Muscle layer of duodenum (tissue), 2 donors: ENCODE measurements at regions not wholly inside any gene's neighbourhood (a gene's known extent, or its start where the extent isn't known, plus 50 kb on each side); places are given as distances from the start of the nearest gene placed in this dataset.

Source experiments
- H3K27ac ChIP-seq: one replicate; pipeline ENCODE4 v1.7.0; 2013; ENCODE audit warnings: mild to moderate bottlenecking, low read length
- H3K27me3 ChIP-seq: one replicate; pipeline ENCODE4 v1.7.0; 2013; ENCODE audit warnings: low read depth, mild to moderate bottlenecking, control low read depth, low read length
- H3K36me3 ChIP-seq, 2 donors: one replicate each; pipeline ENCODE4 v1.7.0; 2013; ENCODE audit warnings: low read length in 2 of 2, control low read depth in 1 of 2, mild to moderate bottlenecking in 1 of 2; ENCODE audit not compliant: insufficient read depth in 2 of 2, control insufficient read depth in 1 of 2
- H3K4me1 ChIP-seq, 2 donors: one replicate each; pipeline ENCODE4 v1.7.0; 2013; ENCODE audit warnings: low read length in 2 of 2, mild to moderate bottlenecking in 2 of 2, control low read depth in 1 of 2, moderate library complexity in 1 of 2; ENCODE audit not compliant: insufficient read depth in 2 of 2, control insufficient read depth in 1 of 2
- H3K4me3 ChIP-seq, 2 donors: one replicate each; pipeline ENCODE4 v1.7.0; 2013; ENCODE audit warnings: low read length in 2 of 2, low read depth in 1 of 2, mild to moderate bottlenecking in 1 of 2
- H3K9me3 ChIP-seq, 2 donors: one replicate each; pipeline ENCODE4 v1.7.0; 2013; ENCODE audit warnings: low read length in 2 of 2, control low read depth in 1 of 2, mild to moderate bottlenecking in 1 of 2; ENCODE audit not compliant: control insufficient read depth in 1 of 2
- donor health status: healthy.

GRCh38 chr13:47249266-47249665, 352.4 kb upstream of the HTR2A start:
- H3K9me3 ChIP-seq, result no peaks in the 10 kb centered on the region
- H3K4me3 ChIP-seq, result no peak overlapping the region
- no peaks in the 10 kb centered on the region for H3K4me1 ChIP-seq
- no peaks in the 10 kb centered on the region for H3K36me3 ChIP-seq
- H3K27me3 ChIP-seq, result no peaks in the 10 kb centered on the region
- no peak overlapping the region for H3K27ac ChIP-seq

- no peak overlapping the region for H3K4me3 ChIP-seq
- H3K36me3 ChIP-seq, result no peaks in the 10 kb centered on the region
- no peaks in the 10 kb centered on the region for H3K9me3 ChIP-seq
- H3K27ac ChIP-seq, result no peak overlapping the region
- H3K4me1 ChIP-seq, result no peaks in the 10 kb centered on the region
- no peaks in the 10 kb centered on the region for H3K27me3 ChIP-seq
Observed at GRCh38 chr13:47241446-47241845, 344.6 kb upstream of the HTR2A start.

GRCh38 chr13:47239025-47239424, 342.2 kb upstream of the HTR2A start:
- Histone ChIP-seq H3K4me3 (no peak overlapping the region), H3K36me3 (no peaks in the 10 kb centered on the region), H3K4me1 (no peaks in the 10 kb centered on the region)

GRCh38 chr13:47237571-47237970, 340.7 kb upstream of the HTR2A start:
- Histone ChIP-seq H3K9me3 (no peaks in the 10 kb centered on the region), H3K4me1 (no peaks in the 10 kb centered on the region), H3K4me3 (no peak overlapping the region), H3K36me3 (no peaks in the 10 kb centered on the region), H3K27me3 (no peaks in the 10 kb centered on the region), H3K27ac (no peak overlapping the region)

More at GRCh38 chr13:47239025-47239424, 342.2 kb upstream of the HTR2A start:
- Histone ChIP-seq H3K27ac (no peak overlapping the region), H3K27me3 (no peaks in the 10 kb centered on the region), H3K9me3 (no peaks in the 10 kb centered on the region)

- Histone ChIP-seq H3K4me1 (no peaks in the 10 kb centered on the region), H3K27ac (no peak overlapping the region), H3K27me3 (no peaks in the 10 kb centered on the region), H3K4me3 (no peak overlapping the region), H3K36me3 (no peaks in the 10 kb centered on the region), H3K9me3 (peaks cover 5 to 6% of the 10 kb centered on the region in 2 donors)
Observed at GRCh38 chr13:47233734-47234133, 336.9 kb upstream of the HTR2A start.

- no peak overlapping the region for H3K4me3 ChIP-seq
- H3K27me3 ChIP-seq, result no peaks in the 10 kb centered on the region
- peaks cover 5 to 6% of the 10 kb centered on the region in 2 donors for H3K9me3 ChIP-seq
- no peaks in the 10 kb centered on the region for H3K4me1 ChIP-seq
- H3K36me3 ChIP-seq, result no peaks in the 10 kb centered on the region
- H3K27ac ChIP-seq, result no peak overlapping the region
Observed at GRCh38 chr13:47232516-47232915, 335.7 kb upstream of the HTR2A start.

- Histone ChIP-seq H3K4me1 (no peaks in the 10 kb centered on the region), H3K9me3 (peaks cover 5 to 6% of the 10 kb centered on the region in 2 donors), H3K27me3 (no peaks in the 10 kb centered on the region), H3K27ac (no peak overlapping the region), H3K36me3 (no peaks in the 10 kb centered on the region), H3K4me3 (no peak overlapping the region)
Observed at GRCh38 chr13:47230155-47230554, 333.3 kb upstream of the HTR2A start.

GRCh38 chr13:47226516-47226915, 329.7 kb upstream of the HTR2A start:
- Histone ChIP-seq H3K36me3 (no peaks in the 10 kb centered on the region), H3K9me3 (peaks cover 5 to 6% of the 10 kb centered on the region in 2 donors), H3K4me1 (no peaks in the 10 kb centered on the region), H3K4me3 (no peak overlapping the region), H3K27me3 (no peaks in the 10 kb centered on the region), H3K27ac (no peak overlapping the region)

- Histone ChIP-seq H3K36me3 (no peaks in the 10 kb centered on the region), H3K4me3 (no peak overlapping the region), H3K9me3 (no peaks in the 10 kb centered on the region), H3K27ac (no peak overlapping the region), H3K27me3 (no peaks in the 10 kb centered on the region), H3K4me1 (no peaks in the 10 kb centered on the region)
Observed at GRCh38 chr13:47220453-47221140, 323.7 kb upstream of the HTR2A start.

- H3K4me3 ChIP-seq, result no peak overlapping the region
- H3K4me1 ChIP-seq, result no peaks in the 10 kb centered on the region
- H3K9me3 ChIP-seq, result no peaks in the 10 kb centered on the region
- no peak overlapping the region for H3K27ac ChIP-seq
- no peaks in the 10 kb centered on the region for H3K36me3 ChIP-seq
- no peaks in the 10 kb centered on the region for H3K27me3 ChIP-seq
Observed at GRCh38 chr13:47218611-47219010, 321.8 kb upstream of the HTR2A start.

GRCh38 chr13:47216176-47216822, 319.4 kb upstream of the HTR2A start:
- H3K36me3 ChIP-seq, result no peaks in the 10 kb centered on the region
- no peak overlapping the region for H3K4me3 ChIP-seq
- H3K27me3 ChIP-seq, result no peaks in the 10 kb centered on the region
- H3K27ac ChIP-seq, result no peak overlapping the region
- no peaks in the 10 kb centered on the region for H3K9me3 ChIP-seq
- no peaks in the 10 kb centered on the region for H3K4me1 ChIP-seq

- Histone ChIP-seq H3K27ac (no peak overlapping the region), H3K4me3 (no peak overlapping the region), H3K36me3 (no peaks in the 10 kb centered on the region), H3K9me3 (no peaks in the 10 kb centered on the region), H3K27me3 (no peaks in the 10 kb centered on the region), H3K4me1 (no peaks in the 10 kb centered on the region)
Observed at GRCh38 chr13:47215736-47216135, 318.9 kb upstream of the HTR2A start.
